Neural crest cell (in vitro differentiated cells): ENCODE measurements at regions not wholly inside any gene's neighbourhood (a gene's known extent, or its start where the extent isn't known, plus 50 kb on each side); places are given as distances from the start of the nearest gene placed in this dataset.

Source experiments
- DNase-seq: peaks from one replicate; pipeline ENCODE4 v3.0.0; 2021; ENCODE audit warnings: low read depth, mixed read lengths, low spot score
- H3K27ac Mint-ChIP-seq: one replicate; pipeline ENCODE4 v1.8.0; 2021; ENCODE audit warnings: mild to moderate bottlenecking, mixed read lengths; ENCODE audit not compliant: unreplicated experiment
- H3K27me3 Mint-ChIP-seq: 2 replicates; pipeline ENCODE4 v1.8.0; 2021; ENCODE audit warnings: low read depth, mild to moderate bottlenecking, mixed read lengths
- H3K36me3 Mint-ChIP-seq: 2 replicates; pipeline ENCODE4 v1.8.0; 2021; ENCODE audit warnings: low read depth, mild to moderate bottlenecking, mixed read lengths
- H3K4me1 Mint-ChIP-seq: 2 replicates; pipeline ENCODE4 v1.8.0; 2021; ENCODE audit warnings: mixed read lengths
- H3K4me3 Mint-ChIP-seq: one replicate; pipeline ENCODE4 v1.8.0; 2021; ENCODE audit warnings: mild to moderate bottlenecking, mixed read lengths
- H3K9me3 Mint-ChIP-seq: 2 replicates; pipeline ENCODE4 v1.8.0; 2021; ENCODE audit warnings: mixed read lengths
- CTCF ChIP-seq: fragments of 200-600 bp; sonication (generic); conservative IDR thresholded peaks from 2 replicates; pipeline ENCODE4 v1.5.0; 2021; ENCODE audit warnings: antibody characterized with exemption, mild to moderate bottlenecking

GRCh38 chr1:222061711-222062359 is 319.9 kb upstream of the DUSP10 start:
- no peak for TF ChIP-seq CTCF
- no peak for DNase-seq
- Mint-ChIP-seq H3K4me1 (no peaks in the 10 kb centered on the region), H3K27ac (no peak overlapping the region), H3K4me3 (no peak overlapping the region), H3K27me3 (no peaks in the 10 kb centered on the region), H3K9me3 (peaks cover 9% of the 10 kb centered on the region), H3K36me3 (peaks cover 3% of the 10 kb centered on the region)

GRCh38 chr1:222060210-222060916 is 318.5 kb upstream of the DUSP10 start:
- no peaks in the 10 kb centered on the region for H3K4me1 Mint-ChIP-seq
- no peak for TF ChIP-seq CTCF
- H3K9me3 Mint-ChIP-seq: peaks cover 9% of the 10 kb centered on the region
- DNase-seq: no peak
- no peak overlapping the region for H3K27ac Mint-ChIP-seq
- peaks cover 3% of the 10 kb centered on the region for H3K36me3 Mint-ChIP-seq
- no peaks in the 10 kb centered on the region for H3K27me3 Mint-ChIP-seq
- H3K4me3 Mint-ChIP-seq: no peak overlapping the region

GRCh38 chr1:222058249-222058648 is 316.4 kb upstream of the DUSP10 start:
- H3K27me3 Mint-ChIP-seq: no peaks in the 10 kb centered on the region
- H3K4me3 Mint-ChIP-seq: no peak overlapping the region
- H3K36me3 Mint-ChIP-seq: no peaks in the 10 kb centered on the region
- no peaks in the 10 kb centered on the region for H3K4me1 Mint-ChIP-seq
- H3K27ac Mint-ChIP-seq: no peak overlapping the region
- DNase-seq: no peak
- TF ChIP-seq CTCF: no peak
- H3K9me3 Mint-ChIP-seq: no peaks in the 10 kb centered on the region

- no peak overlapping the region for H3K4me3 Mint-ChIP-seq
- no peak overlapping the region for H3K27ac Mint-ChIP-seq
- no peak for DNase-seq
- no peak for TF ChIP-seq CTCF
- no peaks in the 10 kb centered on the region for H3K9me3 Mint-ChIP-seq
- H3K36me3 Mint-ChIP-seq: no peaks in the 10 kb centered on the region
- H3K27me3 Mint-ChIP-seq: peaks cover 7% of the 10 kb centered on the region
- no peaks in the 10 kb centered on the region for H3K4me1 Mint-ChIP-seq
Measured at GRCh38 chr1:222057162-222057561, 315.3 kb upstream of the DUSP10 start.

- Mint-ChIP-seq H3K27ac (no peak overlapping the region), H3K27me3 (peaks cover 8% of the 10 kb centered on the region), H3K36me3 (no peaks in the 10 kb centered on the region), H3K4me3 (no peak overlapping the region), H3K4me1 (no peaks in the 10 kb centered on the region), H3K9me3 (no peaks in the 10 kb centered on the region)
- no peak for DNase-seq
- no peak for TF ChIP-seq CTCF
Measured at GRCh38 chr1:222054416-222054815, 312.5 kb upstream of the DUSP10 start.
